ENCODE measurements at regions not wholly inside any gene's neighbourhood (a gene's known extent, or its start where the extent isn't known, plus 50 kb on each side); places are given as distances from the start of the nearest gene placed in this dataset.
"Not testable (repeated sequence)": the region's sequence is repeated elsewhere in the genome, so short reads cannot be mapped to it uniquely, and the experiment has no call there.

GRCh38 chr7:67654642-67655041, 658.0 kb downstream of the TYW1 start:
- H3K27me3 ChIP-seq (ENCODE audit: insufficient read depth, low read length): no peaks in the 10 kb centered on the region
- no peaks in the 10 kb centered on the region for H3K9me3 ChIP-seq (ENCODE audit: insufficient read depth, low read depth, low read length)
- H3K9ac ChIP-seq (ENCODE audit: low read depth, low read length): no peak overlapping the region
- H3K4me1 ChIP-seq (ENCODE audit: insufficient read depth, low read length): no peaks in the 10 kb centered on the region
- H3K4me3 ChIP-seq (ENCODE audit: low read length): no peak overlapping the region
- no peak overlapping the region for H3K27ac ChIP-seq (ENCODE audit: low read depth, low read length)
- H3K36me3 ChIP-seq (ENCODE audit: insufficient read depth, low read length): no peaks in the 10 kb centered on the region
- 92% methylated on average over 1 of the region's 1 CpG for WGBS

DNA sequence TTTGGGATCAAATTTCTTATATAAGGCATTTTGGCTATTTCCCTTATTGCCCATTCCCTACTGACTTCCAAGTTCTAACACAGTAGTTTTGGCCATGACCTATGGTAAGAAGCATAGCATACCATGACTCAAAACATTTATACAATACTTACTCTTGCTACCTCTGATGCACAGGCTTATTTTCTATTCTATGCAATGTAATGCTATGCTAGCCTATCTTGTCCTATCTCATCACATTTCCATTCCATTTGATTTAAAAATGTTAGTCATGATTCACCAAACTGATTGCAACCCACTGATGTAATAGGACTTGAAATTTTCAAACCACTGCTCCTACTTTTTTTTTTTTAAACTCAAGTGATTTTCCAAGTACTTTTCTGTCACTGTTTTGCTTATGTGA, 658.5 kb downstream of the TYW1 start:
- no peak overlapping the region for H3K27ac ChIP-seq (ENCODE audit: low read depth, low read length)
- H3K9ac ChIP-seq (ENCODE audit: low read depth, low read length): no peak overlapping the region
- H3K9me3 ChIP-seq (ENCODE audit: insufficient read depth, low read depth, low read length): no peaks in the 10 kb centered on the region
- H3K4me1 ChIP-seq (ENCODE audit: insufficient read depth, low read length): no peaks in the 10 kb centered on the region
- H3K4me3 ChIP-seq (ENCODE audit: low read length): no peak overlapping the region
- no peaks in the 10 kb centered on the region for H3K36me3 ChIP-seq (ENCODE audit: insufficient read depth, low read length)
- H3K27me3 ChIP-seq (ENCODE audit: insufficient read depth, low read length): no peaks in the 10 kb centered on the region

DNA sequence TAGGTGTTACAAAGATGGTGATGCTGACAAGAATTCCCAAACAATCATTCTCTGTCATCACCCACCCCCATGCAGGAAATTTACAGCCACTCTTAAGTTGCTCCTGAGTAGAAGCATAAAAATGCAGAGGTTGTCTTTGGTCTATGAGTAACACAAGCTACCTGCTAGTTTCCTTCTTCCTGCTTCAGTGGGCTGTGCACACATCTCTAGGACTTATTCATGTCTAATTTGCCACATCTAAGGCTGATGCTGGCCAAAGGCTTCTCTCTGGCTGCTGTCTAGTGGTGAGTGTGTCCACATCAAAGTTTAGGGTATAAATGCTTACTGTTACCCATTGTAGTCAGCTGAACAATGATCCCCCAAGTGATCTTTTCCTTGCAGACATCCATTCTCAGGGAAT, 662.5 kb downstream of the TYW1 start:
- H3K27ac ChIP-seq (ENCODE audit: low read depth, low read length): no peak overlapping the region
- H3K9ac ChIP-seq (ENCODE audit: low read depth, low read length): no peak overlapping the region
- H3K9me3 ChIP-seq (ENCODE audit: insufficient read depth, low read depth, low read length): peaks cover 18% of the 10 kb centered on the region
- H3K36me3 ChIP-seq (ENCODE audit: insufficient read depth, low read length): no peaks in the 10 kb centered on the region
- no peak overlapping the region for H3K4me3 ChIP-seq (ENCODE audit: low read length)
- no peaks in the 10 kb centered on the region for H3K4me1 ChIP-seq (ENCODE audit: insufficient read depth, low read length)
- no peaks in the 10 kb centered on the region for H3K27me3 ChIP-seq (ENCODE audit: insufficient read depth, low read length)

DNA sequence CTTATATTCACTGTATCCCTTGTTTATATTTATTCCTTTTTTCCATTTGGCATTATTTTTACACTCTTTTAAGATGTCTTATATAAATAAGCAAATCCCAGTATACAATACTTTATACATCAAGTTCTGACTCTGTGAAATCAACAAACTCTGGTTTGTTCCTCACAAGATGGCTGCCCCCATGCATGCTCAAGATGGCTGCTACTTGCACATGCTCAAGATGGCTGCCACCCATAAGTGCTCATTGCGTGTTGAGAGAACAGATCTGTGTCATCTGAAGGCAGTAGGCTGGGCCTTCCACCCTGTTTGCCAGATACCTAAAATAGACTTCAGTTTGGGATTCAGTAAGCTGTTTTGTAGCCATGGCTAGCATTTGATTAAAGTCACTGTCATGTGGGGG, 666.2 kb downstream of the TYW1 start:
- H3K9me3 ChIP-seq (ENCODE audit: insufficient read depth, low read depth, low read length): peaks cover 25% of the 10 kb centered on the region
- H3K4me3 ChIP-seq (ENCODE audit: low read length): no peak overlapping the region
- no peaks in the 10 kb centered on the region for H3K27me3 ChIP-seq (ENCODE audit: insufficient read depth, low read length)
- H3K9ac ChIP-seq (ENCODE audit: low read depth, low read length): no peak overlapping the region
- WGBS: 100% methylated on average over 1 of the region's 1 CpG
- no peaks in the 10 kb centered on the region for H3K36me3 ChIP-seq (ENCODE audit: insufficient read depth, low read length)
- no peaks in the 10 kb centered on the region for H3K4me1 ChIP-seq (ENCODE audit: insufficient read depth, low read length)
- no peak overlapping the region for H3K27ac ChIP-seq (ENCODE audit: low read depth, low read length)

DNA sequence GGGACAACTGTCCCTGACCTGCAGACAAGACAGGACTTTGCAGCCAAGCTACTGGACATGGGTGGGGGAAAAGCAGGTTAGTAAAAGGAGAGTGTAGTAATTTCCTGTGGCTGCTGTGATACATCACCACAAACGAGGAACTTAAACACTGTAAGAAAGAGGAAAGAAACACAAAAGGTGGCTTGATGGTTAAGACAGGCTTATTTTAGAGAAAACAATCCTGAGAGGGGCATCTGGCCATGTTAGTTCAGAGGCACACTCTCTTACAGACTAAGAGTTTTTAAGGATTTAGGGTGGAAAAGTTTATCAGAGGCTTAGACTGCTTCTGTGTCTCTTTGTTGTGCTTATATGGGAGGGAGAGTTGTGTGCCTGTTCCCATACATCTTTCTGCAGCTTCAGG, 667.0 kb downstream of the TYW1 start:
- WGBS: 100% methylated on average over 1 of the region's 1 CpG
- Histone ChIP-seq H3K27ac (ENCODE audit: low read depth, low read length) (no peak overlapping the region), H3K4me1 (ENCODE audit: insufficient read depth, low read length) (no peaks in the 10 kb centered on the region), H3K27me3 (ENCODE audit: insufficient read depth, low read length) (no peaks in the 10 kb centered on the region), H3K9ac (ENCODE audit: low read depth, low read length) (no peak overlapping the region), H3K36me3 (ENCODE audit: insufficient read depth, low read length) (no peaks in the 10 kb centered on the region), H3K4me3 (ENCODE audit: low read length) (no peak overlapping the region), H3K9me3 (ENCODE audit: insufficient read depth, low read depth, low read length) (peaks cover 25% of the 10 kb centered on the region)

DNA sequence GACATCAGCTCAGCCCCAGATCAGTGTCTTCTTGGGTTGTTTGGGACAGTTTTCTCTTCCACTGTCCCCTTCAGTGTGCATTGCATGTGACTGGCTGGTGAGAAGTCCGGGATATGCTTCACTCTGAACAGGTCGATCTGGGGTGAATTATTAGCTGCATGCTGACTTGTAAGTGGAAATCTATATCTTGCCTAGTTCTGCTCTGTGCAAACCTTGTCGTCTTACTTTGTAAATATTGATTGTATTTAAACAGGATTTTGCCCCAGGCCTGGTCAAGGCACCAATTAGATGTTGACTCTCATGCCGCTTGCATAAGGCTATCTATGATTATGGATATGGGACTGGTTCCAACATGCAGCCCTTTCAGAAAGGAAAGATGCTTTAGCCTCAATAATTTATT, 669.7 kb downstream of the TYW1 start:
- H3K36me3 ChIP-seq (ENCODE audit: insufficient read depth, low read length); H3K4me3 ChIP-seq (ENCODE audit: low read length); H3K27me3 ChIP-seq (ENCODE audit: insufficient read depth, low read length); H3K4me1 ChIP-seq (ENCODE audit: insufficient read depth, low read length); H3K9ac ChIP-seq (ENCODE audit: low read depth, low read length); H3K27ac ChIP-seq (ENCODE audit: low read depth, low read length): not testable (repeated sequence)
- H3K9me3 ChIP-seq (ENCODE audit: insufficient read depth, low read depth, low read length): peaks cover 44% of the 10 kb centered on the region
- 80% methylated on average over 4 of the region's 4 CpGs for WGBS

GRCh38 chr7:67671006-67671548, 674.4 kb downstream of the TYW1 start:
- Histone ChIP-seq H3K9ac (ENCODE audit: low read depth, low read length) (no peak overlapping the region), H3K36me3 (ENCODE audit: insufficient read depth, low read length) (no peaks in the 10 kb centered on the region), H3K4me1 (ENCODE audit: insufficient read depth, low read length) (no peaks in the 10 kb centered on the region), H3K27ac (ENCODE audit: low read depth, low read length) (no peak overlapping the region), H3K27me3 (ENCODE audit: insufficient read depth, low read length) (no peaks in the 10 kb centered on the region), H3K9me3 (ENCODE audit: insufficient read depth, low read depth, low read length) (peaks cover 21% of the 10 kb centered on the region), H3K4me3 (ENCODE audit: low read length) (no peak overlapping the region)
- 81% methylated on average over 4 of the region's 4 CpGs for WGBS

DNA sequence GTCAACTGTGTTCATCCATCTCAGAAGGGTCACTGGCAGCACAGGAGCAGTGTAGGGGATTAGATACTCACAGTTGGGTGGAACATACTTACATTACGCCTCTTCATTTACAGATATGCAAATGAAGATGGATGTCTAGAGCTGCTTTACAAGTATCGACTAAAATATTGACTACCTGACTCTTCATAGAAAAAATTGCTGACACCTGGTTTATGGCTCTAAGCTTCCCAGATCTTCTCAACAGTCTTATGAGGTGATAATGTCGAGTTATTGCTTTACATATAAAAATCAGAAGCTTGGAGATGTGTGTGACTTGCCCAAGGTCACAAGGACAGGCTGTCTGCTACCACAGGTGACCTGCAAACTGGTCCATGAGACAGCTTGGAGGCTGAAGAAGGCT, 677.2 kb downstream of the TYW1 start:
- Histone ChIP-seq H3K4me3 (ENCODE audit: low read length) (no peak overlapping the region), H3K27ac (ENCODE audit: low read depth, low read length) (no peak overlapping the region), H3K27me3 (ENCODE audit: insufficient read depth, low read length) (no peaks in the 10 kb centered on the region), H3K4me1 (ENCODE audit: insufficient read depth, low read length) (no peaks in the 10 kb centered on the region), H3K9ac (ENCODE audit: low read depth, low read length) (no peak overlapping the region), H3K36me3 (ENCODE audit: insufficient read depth, low read length) (no peaks in the 10 kb centered on the region), H3K9me3 (ENCODE audit: insufficient read depth, low read depth, low read length) (peaks cover 17% of the 10 kb centered on the region)
- 90% methylated on average over 3 of the region's 3 CpGs for WGBS

- not testable (repeated sequence) for H3K9me3 ChIP-seq (ENCODE audit: insufficient read depth, low read depth, low read length); H3K4me3 ChIP-seq (ENCODE audit: low read length); H3K27me3 ChIP-seq (ENCODE audit: insufficient read depth, low read length); H3K4me1 ChIP-seq (ENCODE audit: insufficient read depth, low read length); H3K36me3 ChIP-seq (ENCODE audit: insufficient read depth, low read length); H3K27ac ChIP-seq (ENCODE audit: low read depth, low read length); H3K9ac ChIP-seq (ENCODE audit: low read depth, low read length)
- 91% methylated on average over 5 of the region's 5 CpGs for WGBS
Observed at GRCh38 chr7:67674862-67675261, 678.2 kb downstream of the TYW1 start.

DNA sequence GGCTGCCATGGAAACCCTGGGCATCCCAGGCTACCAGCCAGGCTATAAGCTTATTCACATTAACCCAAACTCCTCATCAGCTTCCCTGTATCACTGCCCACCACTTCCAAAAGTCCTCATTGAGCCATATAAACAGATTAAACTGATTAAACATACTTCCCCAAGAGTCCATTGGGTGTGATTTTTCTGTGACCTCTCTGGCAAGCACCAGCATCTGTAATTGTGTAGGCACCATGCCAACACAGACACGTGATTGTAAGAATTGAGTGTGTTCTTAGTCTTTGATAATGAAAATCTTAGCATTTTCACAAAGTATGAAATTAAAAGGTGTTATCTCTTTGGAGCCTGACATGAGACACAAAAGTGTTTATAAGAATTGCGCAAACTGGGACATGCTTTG, 679.3 kb downstream of the TYW1 start:
- Histone ChIP-seq H3K9ac (ENCODE audit: low read depth, low read length) (no peak overlapping the region), H3K4me1 (ENCODE audit: insufficient read depth, low read length) (no peaks in the 10 kb centered on the region), H3K4me3 (ENCODE audit: low read length) (no peak overlapping the region), H3K27me3 (ENCODE audit: insufficient read depth, low read length) (no peaks in the 10 kb centered on the region), H3K36me3 (ENCODE audit: insufficient read depth, low read length) (no peaks in the 10 kb centered on the region), H3K27ac (ENCODE audit: low read depth, low read length) (no peak overlapping the region), H3K9me3 (ENCODE audit: insufficient read depth, low read depth, low read length) (no peaks in the 10 kb centered on the region)
- 62% methylated on average over 2 of the region's 2 CpGs for WGBS

DNA sequence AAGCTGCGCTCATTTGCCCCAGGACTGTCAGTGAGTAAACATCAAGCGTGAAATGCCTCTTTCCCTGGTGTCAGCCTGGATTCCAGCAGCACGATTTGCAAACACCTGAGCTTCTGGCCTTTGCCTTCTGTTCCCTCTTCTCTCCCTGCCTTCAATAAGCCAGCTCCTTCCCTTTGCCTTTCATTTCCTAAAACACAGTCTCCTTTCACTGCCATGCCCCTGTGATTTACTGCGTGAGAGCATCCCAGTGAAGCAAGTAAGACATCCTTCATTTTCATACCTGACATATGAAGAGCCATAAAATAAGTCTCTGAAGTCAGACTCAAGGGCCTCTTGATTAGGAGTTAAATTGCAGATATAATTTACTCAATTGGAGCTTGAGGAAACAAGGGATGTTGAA, 681.8 kb downstream of the TYW1 start:
- WGBS: 80% methylated on average over 4 of the region's 4 CpGs

GRCh38 chr7:67683628-67684027, 687.0 kb downstream of the TYW1 start:
- Histone ChIP-seq H3K9ac (ENCODE audit: low read depth, low read length) (no peak overlapping the region), H3K27ac (ENCODE audit: low read depth, low read length) (no peak overlapping the region), H3K27me3 (ENCODE audit: insufficient read depth, low read length) (no peaks in the 10 kb centered on the region), H3K4me1 (ENCODE audit: insufficient read depth, low read length) (no peaks in the 10 kb centered on the region), H3K4me3 (ENCODE audit: low read length) (no peak overlapping the region), H3K36me3 (ENCODE audit: insufficient read depth, low read length) (no peaks in the 10 kb centered on the region), H3K9me3 (ENCODE audit: insufficient read depth, low read depth, low read length) (no peaks in the 10 kb centered on the region)
- WGBS: 86% methylated on average over 4 of the region's 4 CpGs

More for the DNA sequence above, 681.8 kb downstream of the TYW1 start:
- Histone ChIP-seq H3K9ac (ENCODE audit: low read depth, low read length) (no peak overlapping the region), H3K27ac (ENCODE audit: low read depth, low read length) (no peak overlapping the region), H3K4me3 (ENCODE audit: low read length) (no peak overlapping the region), H3K9me3 (ENCODE audit: insufficient read depth, low read depth, low read length) (no peaks in the 10 kb centered on the region), H3K27me3 (ENCODE audit: insufficient read depth, low read length) (no peaks in the 10 kb centered on the region), H3K4me1 (ENCODE audit: insufficient read depth, low read length) (no peaks in the 10 kb centered on the region), H3K36me3 (ENCODE audit: insufficient read depth, low read length) (no peaks in the 10 kb centered on the region)
